ENCODE measurements at regions not wholly inside any gene's neighbourhood (a gene's known extent, or its start where the extent isn't known, plus 50 kb on each side); places are given as distances from the start of the nearest gene placed in this dataset.
A peak's percentile ranks its signal among the peaks of the same experiment; 100 is the strongest.

DNA sequence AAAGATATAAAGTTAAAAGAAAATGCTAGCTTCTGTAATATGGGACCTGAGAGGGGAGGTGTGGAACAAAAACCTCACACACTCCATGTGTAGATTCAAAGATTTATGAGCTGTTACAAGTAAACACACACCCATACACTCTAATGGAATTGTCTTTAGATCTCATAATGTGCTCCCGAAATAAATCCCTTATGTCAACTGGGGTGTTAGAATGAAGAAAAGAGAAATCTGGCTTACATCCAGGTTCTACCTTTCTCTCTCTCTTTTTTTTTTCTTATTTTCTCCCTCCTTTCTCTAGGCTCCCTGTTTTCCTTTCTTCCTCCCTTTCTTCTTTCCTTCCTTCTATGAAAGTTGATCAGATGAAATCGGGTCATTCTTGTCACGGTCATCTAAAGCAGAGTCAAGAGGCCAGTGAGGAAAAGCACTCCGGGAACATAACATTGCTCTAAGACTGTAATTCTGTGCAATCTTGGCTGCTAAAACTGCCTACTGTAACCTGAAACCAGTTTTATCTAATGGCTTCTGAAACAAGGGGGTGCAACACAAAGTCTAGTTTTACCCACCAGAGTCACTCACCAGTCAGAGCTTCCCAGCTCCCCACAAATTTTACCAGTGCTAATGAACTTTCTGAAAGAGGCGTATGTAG lies 68.3 kb upstream of the BTBD3 start:
- DNase-seq (ENCODE audit: low spot score), result no peak
- no peak for FAIRE-seq

DNA sequence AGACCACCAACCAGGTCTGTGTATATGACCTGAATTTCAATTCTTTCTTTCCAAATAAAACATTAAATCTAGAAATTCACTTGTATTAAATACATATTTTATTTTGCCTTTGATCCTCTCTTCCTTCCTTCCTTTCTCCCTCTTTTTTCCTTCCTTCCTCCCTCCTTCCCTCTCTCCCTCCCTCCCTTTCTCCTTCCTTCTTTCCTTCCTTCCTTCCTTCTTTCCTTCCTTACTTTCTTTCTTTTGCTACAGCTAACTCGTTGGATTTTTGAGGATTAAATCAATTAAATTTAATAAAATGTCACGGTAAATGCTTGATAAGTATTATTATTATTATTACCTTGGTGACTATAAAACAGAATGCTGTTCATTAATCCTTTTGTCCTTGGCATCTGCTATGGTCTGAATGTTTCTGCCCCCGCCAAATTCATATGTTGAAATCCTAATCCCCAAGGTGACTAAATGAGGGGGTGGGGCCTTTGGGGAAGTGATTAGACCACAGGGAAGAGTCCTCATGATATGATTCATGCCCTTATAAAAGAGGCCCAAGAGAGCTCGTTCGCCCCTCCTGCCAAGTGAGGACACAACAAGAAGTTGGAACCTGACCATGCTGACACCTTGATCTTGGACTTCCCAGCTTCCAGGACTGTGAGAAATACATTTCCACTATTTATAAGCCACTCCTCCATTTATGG lies 67.6 kb upstream of the BTBD3 start:
- DNase-seq (ENCODE audit: low spot score), result peak; percentile 17
- no peak for FAIRE-seq

DNA sequence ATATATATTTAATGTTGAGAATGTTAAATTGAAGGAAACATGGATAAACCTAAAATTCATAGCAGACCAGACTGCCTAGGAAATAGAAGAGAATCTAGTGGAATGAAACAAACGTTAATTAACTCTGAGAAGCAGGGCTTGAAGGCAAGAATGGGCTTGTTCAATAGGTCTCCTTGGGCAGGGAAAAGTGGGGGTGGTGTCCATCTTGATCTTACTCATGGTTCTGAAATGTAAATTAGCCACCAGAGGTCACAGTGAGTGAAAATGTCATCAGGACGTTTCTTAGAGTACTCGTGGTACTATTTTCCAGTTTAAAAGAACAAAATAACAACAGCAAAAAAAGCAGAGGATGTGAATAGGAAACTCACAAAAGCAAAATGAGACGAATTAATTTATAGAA lies 66.8 kb upstream of the BTBD3 start:
- FAIRE-seq (no peak), DNase-seq (ENCODE audit: low spot score) (peak; percentile 11)

DNA sequence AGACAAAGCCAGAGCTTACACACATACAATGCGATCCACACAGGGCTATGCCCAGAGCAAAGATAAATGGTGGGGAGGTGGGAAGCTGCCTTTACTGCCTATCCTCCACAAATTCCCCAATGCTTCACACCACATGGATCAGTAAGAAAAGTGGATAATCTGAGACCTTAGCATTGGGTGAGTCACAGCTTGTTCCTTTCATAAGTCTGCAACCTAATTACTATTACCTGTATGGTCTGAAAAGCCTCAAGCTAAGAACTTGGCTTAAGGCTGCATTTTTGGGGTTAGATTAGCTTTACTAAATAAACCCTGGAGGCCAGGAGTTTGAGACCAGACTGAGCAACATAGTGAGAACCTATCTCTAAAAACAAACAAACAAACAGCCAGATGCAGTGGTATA lies 66.0 kb upstream of the BTBD3 start:
- FAIRE-seq (no peak), DNase-seq (ENCODE audit: low spot score) (no peak)

DNA sequence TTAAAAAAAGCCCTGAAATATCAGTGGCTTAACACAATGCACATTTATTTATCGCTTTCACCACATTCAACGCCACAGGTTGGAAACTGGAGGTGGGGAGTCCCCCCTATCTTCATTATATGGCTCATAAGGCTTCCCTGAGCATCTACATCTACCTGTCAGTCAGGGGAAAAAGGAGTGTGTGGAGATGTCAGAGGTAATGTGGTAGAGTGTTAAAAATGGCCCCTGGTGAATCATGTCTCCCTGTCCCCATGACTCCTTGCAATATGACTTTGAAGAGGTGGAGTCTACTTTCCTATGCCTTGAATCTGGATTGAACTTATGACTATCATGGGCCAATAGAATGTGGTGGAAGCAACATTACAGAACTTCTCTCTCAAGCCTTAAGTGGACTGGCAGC lies 65.5 kb upstream of the BTBD3 start:
- FAIRE-seq, result no peak

DNA sequence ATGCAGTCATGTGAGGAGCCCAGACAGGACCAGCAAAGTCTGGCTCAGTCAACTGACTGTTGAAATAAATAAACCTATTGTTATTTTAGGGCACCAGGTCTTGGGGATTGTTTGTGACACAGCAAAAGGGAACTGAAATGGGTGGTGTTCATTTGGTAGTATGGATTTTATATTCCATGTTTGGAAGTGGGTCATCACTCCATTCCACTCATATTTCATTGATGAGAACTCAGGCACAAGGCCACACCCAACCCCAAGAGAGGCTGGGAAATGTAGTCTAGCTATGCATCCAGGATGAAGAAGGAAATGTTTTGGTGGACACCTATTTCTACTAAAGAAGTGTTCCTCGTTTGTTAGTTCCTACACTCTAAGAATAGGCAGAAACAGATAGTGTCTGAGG lies 64.9 kb upstream of the BTBD3 start:
- DNase-seq (ENCODE audit: low spot score), result no peak
- FAIRE-seq, result no peak

More for the DNA sequence above, 65.5 kb upstream of the BTBD3 start:
- no peak for DNase-seq (ENCODE audit: low spot score)

DNA sequence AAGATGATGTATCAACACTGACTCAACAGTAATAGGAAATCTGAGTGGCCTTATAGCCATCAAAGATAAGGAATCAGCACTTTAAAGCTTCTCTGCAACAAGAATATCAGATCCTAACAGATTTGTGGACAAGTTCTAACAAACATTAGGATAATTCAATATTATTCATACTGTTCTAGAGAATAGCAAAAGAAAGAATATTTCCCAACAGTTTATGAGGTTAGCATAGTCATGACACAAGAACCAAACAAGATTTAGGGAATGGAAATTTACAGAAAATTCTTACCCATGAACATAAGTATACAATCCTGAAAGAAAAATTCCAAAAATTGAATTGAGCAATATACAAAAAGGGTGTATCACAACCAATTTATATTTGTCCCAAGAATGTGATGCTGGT lies 64.3 kb upstream of the BTBD3 start:
- FAIRE-seq, result no peak
- DNase-seq (ENCODE audit: low spot score), result no peak

DNA sequence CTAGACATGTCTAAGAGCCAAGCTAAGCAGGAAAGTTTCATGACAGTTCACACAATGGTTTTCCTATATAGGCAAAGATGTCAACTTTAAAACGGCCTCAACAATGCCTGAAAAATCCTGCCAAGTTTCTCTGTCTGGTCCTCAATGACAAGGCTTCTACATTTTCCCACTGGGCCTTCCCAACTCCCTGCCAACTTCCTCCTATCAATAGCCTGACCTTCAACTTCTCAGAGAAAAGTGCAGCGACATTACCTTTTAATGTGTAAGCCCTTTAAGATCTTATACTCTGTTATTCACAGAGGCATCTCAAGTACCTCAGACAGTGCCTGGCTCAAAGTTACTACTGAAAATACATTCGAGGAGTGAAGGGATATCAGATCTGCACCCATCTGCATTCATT lies 56.2 kb upstream of the BTBD3 start:
- DNase-seq (ENCODE audit: low spot score) (no peak), FAIRE-seq (no peak)

DNA sequence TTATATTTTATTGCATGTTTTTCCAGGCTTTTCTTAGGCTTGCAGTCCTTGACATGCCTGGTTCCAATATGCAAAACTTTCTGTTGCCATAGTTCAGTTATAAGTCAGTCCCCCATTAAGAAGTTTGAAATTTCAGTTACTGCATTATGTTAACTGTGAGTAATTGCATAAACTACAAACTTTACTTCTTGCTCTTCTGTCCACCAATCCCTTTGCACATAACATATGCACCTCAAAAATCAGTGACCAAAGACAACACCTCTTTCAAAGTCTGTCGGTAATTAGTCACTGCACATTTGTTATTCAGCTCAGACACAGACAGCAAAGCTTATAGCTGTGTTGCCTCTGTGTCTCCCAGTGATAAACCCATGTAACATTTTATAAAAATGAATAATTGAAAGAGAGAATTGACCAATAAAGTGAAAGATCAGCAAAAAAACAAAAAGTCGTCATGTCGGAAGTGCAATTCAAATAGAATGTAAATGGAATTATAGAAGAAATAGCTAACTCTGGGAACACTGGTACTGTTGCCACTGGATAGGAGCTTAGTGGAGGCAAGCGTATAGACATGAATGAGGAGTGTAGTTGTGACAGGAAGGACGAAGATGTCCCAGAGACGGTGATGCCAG lies 50.3 kb upstream of the BTBD3 start:
- FAIRE-seq (no peak), DNase-seq (ENCODE audit: low spot score) (no peak)

All from RCC 7860 (cell line).